GF-D8 (cell line): ENCODE measurements at regions not wholly inside any gene's neighbourhood (a gene's known extent, or its start where the extent isn't known, plus 50 kb on each side); places are given as distances from the start of the nearest gene placed in this dataset.

Experiments
- DNase-seq: peaks from one replicate; lab custom pipeline; 2025; lab: John Stamatoyannopoulos, UW

DNA sequence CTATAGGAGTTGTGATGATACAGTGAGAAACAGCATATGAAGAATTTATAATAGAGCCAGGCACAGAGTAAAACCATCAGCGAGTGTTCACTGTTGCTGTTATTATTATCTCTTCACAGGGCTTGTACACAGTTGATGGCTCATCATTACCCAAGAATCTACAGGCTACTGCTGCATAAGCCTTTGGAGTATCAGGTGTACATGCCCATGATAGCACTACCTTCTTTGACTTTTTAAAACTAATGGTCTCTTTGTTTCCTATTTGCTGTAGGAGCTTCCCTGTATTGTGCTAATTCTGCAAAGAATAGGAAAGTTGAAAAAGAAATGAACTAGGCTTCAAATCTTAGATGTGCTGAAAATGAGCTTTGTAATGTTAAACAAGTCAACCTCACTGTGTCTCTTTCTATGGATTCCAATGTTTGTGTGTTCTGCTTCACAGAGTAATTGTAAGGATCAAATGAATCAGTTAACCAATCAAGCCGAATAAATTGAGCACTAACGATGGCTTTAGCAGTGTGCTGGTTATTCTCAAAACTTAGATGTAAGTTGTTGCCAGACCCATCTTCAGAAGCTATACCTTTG is 138.8 kb downstream of the TUSC7 start:
- no peak for DNase-seq

DNA sequence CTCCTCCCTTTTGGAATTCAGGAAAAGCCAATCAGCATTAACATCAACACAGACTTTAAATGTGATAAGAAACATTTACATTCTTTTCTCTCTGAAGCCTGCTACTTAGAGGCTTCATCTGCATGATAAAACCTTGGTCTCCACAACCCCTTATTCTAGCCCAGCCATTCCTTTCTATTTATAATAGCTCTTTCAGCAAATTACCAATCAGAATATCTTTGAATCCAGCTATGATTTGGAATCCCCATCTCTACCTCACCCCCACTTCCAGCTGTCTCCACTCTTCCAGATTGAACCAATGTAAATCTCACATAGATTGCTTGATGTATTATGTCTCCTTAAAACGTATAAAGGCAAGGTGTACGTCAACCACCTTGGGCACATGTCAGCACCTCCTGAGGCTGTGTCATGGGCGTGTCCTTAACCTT is 139.7 kb downstream of the TUSC7 start:
- DNase-seq: no peak

DNA sequence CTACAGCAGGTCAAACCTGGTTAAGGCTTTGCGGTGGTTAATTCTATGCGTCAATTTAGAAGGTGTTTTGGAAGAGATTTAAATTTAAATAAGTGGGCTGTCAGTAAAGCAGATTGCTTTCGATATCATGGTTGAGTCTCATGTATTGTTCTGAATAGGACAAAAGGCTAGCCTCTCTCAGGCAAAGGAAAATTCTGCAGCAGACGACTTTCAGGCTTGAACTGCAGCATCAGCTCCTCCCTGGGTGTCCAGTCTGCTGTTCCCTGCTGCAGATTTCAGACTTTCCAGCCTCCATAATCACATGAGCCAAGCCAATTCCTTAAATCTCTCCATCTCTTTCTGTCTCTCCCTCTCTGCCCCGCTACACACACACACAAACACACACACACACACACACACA is 143.2 kb downstream of the TUSC7 start:
- DNase-seq: no peak

DNA sequence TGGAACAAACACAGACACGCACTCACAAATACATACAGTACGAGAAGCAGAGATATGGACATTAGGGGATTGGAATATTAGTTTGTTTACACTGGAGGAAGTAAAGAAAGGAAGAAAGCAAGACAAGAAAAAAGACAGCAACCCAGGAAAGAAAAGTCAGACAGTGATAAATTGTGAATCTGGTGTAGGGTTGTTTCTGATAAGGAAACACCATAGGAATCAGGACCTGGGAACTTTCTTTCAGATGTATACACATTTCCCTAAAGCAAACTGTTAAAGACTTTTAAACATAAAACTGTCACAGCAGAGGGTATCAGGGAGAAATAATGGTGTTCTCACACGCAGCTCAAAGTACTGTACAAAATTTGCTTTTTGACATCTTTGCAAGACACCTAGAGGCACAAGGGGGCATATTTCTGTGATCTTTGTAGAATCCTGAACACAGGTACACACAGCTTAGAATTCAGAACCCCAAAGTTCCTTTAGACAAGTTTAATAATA is 153.7 kb downstream of the TUSC7 start:
- DNase-seq: no peak

DNA sequence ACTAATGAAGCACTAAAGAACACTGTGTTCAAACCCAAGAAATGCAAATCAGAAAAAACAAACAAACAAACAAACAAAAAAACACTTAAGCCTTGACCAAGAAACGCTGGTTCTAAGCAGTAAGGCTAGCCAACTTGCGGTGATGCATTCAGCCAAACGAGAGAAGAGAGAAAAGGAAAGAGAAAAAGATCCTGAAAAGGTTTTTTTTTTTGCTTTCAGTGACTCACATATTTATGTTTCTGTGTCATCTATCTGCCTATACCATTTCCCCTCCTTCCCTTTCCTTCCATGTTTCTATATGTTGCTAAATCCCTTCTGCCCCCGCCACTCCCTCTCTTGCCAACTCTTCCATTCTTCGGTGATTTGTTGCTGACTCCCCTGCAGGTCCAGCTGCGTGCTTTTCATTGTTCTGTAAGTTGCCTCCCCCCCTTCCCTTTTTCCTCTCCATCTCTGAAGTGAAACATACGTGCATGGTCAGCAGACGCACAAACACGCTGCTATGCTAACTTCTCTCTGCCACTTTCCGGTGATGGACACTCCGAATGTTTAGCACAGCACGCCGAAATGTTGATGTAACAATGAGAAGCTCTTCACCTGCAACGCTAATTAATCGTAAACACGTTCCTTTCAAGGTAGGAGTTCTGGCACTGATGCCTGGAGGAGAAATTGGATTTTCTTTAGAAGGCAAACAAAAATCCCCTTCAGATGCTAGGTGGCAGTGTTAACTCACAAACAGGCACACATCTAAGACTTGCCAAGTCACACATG is 154.4 kb downstream of the TUSC7 start:
- no peak for DNase-seq

DNA sequence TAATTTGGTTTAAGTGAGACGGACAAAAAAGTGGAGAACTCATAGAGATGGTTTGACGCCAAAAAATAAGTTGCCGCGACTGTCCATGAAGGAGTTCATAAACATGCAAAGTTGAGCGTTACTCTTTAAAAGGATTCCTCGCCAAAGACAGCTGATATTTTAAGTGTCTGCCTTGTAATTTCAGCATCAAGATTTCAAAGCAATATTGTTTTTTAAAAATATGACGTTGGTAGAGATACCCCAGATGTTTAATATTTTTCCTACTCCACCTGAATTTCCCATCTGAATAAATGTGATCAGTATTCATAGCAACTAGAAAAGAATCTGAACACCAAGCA is 155.0 kb downstream of the TUSC7 start:
- no peak for DNase-seq

DNA sequence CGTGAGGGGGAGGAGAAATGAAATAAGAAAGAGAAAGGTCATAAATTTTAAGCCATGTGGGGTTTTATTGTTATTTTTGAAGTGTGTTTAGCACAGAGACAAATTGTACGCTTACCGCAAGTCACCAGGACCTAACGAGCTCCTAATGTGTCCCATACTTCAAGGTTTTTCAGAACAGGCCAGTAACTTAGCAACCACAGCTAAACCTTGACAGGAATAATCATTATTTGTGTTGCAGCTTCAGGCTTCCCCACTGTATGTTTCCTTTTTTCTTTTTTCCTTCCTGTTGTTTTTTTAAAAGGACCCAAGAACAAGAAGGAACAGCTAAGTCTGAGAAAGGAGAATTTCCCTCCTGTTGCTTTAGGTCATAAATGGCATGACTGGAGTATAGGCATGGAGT is 160.8 kb downstream of the TUSC7 start:
- no peak for DNase-seq

DNA sequence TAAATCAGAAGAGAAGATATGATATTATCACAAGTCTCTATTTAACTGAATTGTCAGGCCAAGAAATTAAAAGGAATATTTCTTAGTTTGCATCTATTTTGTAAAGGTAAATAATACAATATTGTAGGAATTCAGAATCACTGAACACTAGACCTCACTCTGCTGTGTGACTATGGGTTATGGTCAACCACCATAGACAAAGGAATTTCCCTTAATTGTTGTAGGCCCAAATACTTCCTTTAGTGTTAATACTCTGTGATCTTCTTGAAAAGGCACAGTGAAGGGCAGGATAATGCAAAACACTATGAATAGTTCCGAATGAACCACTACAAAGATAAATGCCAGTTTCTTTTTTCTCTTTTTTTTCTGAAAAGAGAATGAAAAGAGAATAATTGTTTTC is 162.3 kb downstream of the TUSC7 start:
- no peak for DNase-seq

DNA sequence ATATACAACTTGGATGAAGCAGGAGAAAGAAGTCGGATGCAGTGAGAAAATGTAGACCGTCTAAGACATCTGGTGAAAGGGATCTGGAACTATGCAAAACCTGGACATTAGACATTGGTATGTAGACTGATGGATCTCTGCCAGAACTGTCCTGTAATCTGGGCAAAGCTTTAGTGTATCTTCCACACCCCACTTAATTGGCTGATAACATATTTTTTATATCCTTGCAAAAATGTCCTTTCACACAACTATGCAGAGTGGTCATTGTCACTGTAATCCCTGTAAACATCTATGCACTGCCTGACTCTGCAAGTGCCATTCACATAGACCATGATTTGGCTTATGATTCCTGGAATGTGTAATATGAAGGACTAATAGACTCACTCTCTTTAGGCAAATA is 163.1 kb downstream of the TUSC7 start:
- no peak for DNase-seq

DNA sequence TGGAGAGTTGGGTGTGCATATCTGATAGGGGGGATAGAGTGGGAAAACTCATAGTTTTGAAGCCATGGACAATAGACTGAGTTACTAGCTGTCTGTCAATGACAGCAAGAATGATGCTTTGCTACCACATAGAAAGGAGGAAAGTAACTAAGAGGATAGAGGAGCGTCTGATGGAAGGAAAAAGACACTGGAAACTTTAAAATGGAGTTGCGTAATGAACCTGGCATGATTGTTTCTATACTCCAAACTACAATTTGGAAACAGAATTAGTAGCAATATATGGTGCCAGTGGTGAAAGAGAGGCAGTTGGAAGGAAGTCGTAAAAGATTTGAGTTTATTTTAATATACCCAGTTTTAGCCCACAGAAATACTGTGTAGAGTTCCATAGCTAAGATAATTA is 163.6 kb downstream of the TUSC7 start:
- no peak for DNase-seq

DNA sequence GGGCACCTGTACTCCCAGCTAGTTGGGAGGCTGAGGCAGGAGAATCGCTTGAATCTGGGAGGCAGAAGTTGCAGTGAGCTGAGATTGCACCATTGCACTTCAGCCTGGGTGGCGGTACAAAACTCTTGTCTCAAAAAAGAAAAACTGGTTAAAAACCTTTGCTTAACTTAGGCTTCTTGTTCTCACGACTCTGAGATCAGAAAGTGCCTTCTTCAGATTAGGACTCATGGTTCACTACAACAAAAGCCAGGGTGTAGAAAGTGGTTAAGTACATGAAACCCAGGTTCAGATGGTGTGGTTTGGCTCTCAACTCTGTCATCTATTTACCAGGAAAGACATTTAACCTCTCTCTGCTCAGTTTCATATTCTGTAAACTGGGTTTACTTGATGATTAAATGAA is 168.4 kb downstream of the TUSC7 start:
- no peak for DNase-seq

DNA sequence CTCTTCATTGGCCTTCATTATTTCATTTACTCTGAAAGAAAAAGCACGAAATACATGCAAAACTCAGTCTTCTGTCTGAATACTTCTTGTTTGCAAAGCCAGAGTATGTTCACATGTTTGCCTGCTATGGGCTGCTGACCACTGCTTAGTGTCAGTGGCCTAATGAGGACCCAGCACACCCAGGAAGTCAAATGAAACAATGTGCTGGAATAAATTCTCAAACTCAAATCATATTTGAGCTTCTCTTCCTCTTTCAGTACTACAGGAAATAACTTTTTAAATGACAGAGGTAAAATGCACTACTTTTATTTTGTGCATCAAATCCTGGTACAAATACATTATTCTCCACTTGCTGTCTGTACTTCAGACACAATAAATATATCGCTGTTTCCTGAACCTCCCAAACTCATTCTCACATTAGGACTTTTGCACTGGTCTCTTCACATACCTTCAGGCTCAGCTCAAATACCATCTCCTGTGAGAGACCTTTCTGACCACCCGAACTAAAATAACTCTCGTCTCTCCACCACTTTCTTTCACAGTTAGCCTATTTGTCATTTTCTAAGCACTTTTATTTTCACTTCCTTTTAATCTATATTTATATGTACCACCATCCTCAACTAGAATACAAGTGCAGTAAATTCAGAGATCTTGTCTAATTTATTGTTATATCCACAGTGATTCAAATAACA is 176.8 kb downstream of the TUSC7 start:
- DNase-seq: no peak

DNA sequence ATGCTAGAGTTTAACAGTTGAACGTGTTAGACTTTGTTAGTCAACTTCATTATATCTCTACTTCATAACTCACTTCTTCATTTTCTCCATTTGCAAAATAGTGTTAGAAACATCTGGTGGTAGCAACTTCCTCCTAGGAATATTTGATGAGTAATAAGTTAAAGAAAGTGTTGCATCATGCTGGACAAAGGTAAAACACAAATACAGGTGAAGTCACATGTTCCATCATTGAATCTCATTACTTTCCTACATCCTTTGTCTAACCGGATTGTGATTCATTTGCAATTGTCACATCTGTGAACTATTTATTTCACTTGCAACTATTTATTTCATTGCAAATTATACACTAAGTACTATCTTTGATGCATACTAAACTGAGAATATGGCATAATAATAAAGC is 186.5 kb downstream of the TUSC7 start:
- DNase-seq: no peak

DNA sequence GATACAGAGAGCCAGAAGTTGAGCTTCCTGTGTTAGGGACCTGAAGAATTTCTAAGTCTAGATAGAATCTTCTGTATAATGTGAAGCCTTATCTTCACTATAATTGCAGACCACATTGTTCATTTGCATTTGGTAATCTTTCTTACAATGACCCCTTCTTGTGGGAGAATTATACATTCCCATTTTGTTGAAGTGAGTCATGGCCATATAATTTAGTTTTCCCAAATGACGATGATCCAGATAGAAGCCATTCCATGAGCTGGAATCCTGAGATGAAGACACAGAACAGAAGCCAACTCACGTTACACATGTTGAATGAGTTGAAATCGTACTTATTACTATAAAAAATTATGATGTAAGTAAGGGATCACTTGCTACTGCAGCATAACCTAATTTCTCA is 187.8 kb downstream of the TUSC7 start:
- DNase-seq: no peak

DNA sequence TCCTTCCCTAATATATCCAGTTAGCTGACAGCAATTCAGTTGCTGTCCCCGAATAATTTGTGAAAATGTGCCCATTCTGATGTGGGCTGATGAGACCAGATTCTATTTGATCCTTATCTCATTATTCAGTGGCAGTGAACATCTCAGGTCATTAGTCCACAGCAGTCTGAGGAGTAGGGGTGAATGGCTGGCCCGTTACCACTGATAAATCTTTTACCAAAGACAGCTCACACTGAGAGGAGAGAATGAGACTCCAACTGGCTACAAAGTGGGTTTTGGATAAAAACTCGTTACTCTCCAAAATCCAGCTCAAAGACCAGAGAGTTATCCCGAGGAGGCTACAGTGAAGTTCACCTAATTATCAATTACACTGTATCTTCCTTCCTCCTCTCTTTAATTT is 189.7 kb downstream of the TUSC7 start:
- DNase-seq: no peak

DNA sequence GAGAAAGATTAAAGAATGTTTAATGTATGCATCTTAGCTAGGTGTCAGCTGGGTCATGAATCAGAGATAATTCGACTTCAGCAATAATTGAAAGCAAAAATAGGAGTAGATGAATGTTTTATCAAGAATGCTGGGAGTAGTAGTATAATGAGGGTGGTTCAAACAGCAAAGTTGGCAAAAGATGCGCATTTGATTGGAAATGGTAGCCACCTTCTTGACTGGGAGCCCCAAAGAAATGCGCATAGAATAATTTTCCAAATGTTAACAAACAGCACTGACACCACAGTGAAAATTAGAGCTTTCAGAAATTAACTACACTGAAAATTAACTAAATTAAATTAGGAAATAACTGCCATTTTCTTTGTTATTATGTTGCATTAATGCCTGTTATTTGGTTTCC is 195.8 kb downstream of the TUSC7 start:
- no peak for DNase-seq

DNA sequence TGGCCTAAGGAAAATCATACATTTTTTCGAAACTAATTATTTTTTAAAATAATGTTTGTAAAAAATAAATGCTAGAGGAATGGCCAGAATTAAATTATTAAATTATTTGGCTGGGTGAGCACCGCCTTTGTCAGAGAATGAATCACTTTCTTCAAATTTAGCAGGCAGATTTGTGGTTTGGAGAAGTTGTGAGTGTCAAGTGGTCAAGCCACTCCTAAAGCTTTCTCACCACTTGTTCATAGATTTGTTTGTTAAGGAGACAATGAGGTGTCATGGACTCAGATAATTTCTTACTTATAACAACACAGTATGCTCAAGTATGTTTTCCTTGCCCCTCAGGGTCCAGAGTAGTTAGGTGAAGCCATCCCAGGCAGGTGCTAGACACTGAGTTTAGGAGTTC is 196.2 kb downstream of the TUSC7 start:
- no peak for DNase-seq

DNA sequence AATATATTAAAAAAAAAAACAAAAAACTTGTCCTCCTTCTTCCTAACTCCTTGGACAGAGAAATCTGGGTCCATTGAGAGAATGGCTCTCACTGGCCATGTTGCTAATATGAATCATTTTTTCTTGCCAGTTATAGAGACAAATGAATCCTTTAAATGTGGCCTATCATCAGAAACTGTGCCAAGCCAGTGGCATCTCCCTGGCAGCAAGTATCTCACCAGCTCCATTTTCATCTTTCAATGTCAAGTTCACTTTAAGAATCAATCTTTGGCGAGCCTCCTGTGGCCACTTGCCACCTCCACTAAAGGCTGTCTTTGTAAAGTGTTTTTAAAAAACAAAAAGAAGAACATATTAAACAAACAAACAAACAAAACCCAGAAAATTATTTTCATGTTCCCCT is 202.5 kb downstream of the TUSC7 start:
- DNase-seq: no peak

DNA sequence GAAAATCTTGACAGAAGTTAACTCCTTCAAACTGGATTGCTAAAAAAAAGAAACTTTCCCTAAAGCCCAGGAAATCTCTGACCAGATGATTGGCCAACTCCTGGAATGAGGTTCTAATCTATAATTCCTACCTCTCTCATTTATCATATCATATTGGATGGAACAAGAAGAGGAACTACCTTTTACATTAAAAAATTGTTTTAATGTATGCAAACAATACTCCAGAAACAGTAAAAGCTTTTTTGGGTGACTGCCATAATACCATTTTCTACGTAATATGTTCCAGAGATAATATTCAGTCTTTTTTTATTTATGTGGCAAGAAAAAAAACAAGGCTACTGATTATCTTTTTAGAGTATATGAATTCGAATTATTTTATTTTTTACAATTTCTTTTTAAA is 204.4 kb downstream of the TUSC7 start:
- no peak for DNase-seq

DNA sequence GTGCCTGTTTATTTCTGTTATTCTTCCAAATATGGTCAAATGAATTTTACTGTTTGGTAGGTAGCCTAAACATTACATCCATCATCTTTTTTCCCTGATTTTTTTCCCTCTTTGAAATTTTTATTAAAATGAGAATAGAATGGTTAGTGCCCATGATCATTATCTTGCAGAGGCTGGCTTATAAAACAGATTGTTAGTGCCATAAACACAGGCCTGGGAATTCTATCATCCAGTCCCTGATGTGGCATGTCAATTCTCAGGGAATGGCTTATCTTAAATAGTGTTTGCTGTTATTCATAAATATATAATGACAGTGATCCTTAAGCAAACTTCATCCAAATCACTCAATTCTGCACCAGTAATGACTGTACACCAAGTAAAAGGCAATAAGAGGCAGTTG is 207.3 kb downstream of the TUSC7 start:
- DNase-seq: no peak

DNA sequence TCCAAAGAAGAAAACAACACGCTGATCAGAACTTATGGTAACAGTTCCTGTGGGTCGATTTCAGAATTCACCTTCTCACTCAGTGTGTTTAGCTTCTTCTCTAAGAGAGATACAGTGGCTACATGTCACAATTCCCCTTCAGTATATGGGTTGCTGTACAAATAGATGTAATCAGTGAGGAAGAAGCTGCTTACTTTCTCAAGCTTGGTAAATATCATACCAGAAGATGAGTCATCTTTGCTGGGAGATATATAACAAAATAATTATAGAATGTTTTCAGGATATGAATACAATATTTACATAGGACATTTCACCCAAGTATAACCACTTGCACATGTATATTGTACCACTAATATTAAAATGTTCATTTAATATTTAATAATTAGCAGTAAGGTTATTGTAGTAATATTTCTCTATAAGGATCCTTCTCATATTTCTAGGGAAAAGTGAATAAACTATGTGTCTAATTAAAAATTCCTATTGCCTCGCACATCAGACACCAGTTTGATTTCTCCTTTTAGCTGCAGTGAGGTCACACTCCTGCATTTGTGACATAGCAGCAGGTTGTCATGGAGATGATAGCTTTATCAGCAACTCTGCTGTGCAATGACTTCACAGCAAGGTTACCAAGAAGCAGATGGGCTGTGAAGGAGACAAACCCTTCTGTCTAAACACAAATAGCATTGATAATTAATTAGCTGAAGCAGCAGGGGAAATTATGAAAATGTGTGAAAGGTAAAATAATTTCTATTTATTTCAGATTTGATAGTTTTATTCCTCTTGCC is 211.4 kb downstream of the TUSC7 start:
- no peak for DNase-seq

DNA sequence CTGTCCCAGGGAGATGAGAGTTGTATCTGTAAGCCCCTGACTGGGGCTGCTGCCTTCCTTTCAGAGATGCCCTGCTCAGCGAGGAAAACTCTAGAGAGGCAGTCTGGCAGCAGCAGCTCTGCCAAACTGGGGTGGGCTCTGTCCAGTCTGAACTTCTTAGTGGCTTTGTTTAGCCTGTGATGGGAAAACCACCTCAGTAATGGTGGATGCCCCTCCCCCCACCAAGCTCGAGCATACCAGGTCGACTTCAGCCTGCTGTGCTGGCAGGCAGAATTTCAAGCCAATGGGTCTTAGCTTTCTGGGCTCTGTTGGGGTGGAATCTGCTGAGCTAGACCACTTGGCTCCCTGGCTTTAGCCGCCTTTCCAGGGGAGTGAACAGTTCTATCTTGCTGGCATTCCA is 218.3 kb downstream of the TUSC7 start:
- DNase-seq: no peak
